ENCODE measurements at regions not wholly inside any gene's neighbourhood (a gene's known extent, or its start where the extent isn't known, plus 50 kb on each side); places are given as distances from the start of the nearest gene placed in this dataset.

- WGBS, 2 experiments (ENCODE audit: insufficient coverage in 1 of 2, insufficient read length in 1 of 2) = 85 to 100% methylated on average over 1 to 4 of the region's 4 CpGs
- Histone ChIP-seq H3K27me3 (ENCODE audit: control insufficient read depth, insufficient read depth, low read length, poor library complexity, severe bottlenecking) (peaks cover 43% of the 10 kb centered on the region), H3K9me3 (ENCODE audit: control insufficient read depth, low read length) (no peaks in the 10 kb centered on the region), H3K9ac (ENCODE audit: extremely low read depth, low read length, poor library complexity, severe bottlenecking) (no peak overlapping the region), H3K4me3 (ENCODE audit: low read length) (no peak overlapping the region), H3K36me3 (ENCODE audit: control insufficient read depth, insufficient read depth, low read length) (no peaks in the 10 kb centered on the region), H3K27ac (ENCODE audit: low read depth, low read length) (no peak overlapping the region), H3K4me1 (ENCODE audit: control insufficient read depth, insufficient read depth, low read length) (no peaks in the 10 kb centered on the region)
- H3K36me3 Mint-ChIP-seq (ENCODE audit: low read depth) = no peaks in the 10 kb centered on the region
- TF ChIP-seq, protein P1, sequence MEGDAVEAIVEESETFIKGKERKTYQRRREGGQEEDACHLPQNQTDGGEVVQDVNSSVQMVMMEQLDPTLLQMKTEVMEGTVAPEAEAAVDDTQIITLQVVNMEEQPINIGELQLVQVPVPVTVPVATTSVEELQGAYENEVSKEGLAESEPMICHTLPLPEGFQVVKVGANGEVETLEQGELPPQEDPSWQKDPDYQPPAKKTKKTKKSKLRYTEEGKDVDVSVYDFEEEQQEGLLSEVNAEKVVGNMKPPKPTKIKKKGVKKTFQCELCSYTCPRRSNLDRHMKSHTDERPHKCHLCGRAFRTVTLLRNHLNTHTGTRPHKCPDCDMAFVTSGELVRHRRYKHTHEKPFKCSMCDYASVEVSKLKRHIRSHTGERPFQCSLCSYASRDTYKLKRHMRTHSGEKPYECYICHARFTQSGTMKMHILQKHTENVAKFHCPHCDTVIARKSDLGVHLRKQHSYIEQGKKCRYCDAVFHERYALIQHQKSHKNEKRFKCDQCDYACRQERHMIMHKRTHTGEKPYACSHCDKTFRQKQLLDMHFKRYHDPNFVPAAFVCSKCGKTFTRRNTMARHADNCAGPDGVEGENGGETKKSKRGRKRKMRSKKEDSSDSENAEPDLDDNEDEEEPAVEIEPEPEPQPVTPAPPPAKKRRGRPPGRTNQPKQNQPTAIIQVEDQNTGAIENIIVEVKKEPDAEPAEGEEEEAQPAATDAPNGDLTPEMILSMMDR (conservative IDR thresholded peaks at IDR 0.05) = no peak
- DNase-seq = no peak
- H3K4me3 Mint-ChIP-seq = no peak overlapping the region
- no peak overlapping the region for H3K27ac Mint-ChIP-seq
- H3K4me1 Mint-ChIP-seq = no peaks in the 10 kb centered on the region
- no peaks in the 10 kb centered on the region for H3K9me3 Mint-ChIP-seq
- peaks cover 43% of the 10 kb centered on the region for H3K27me3 Mint-ChIP-seq (ENCODE audit: insufficient read depth)
Measured at GRCh38 chr15:87805117-87805820, 451.3 kb downstream of the NTRK3 start.

GRCh38 chr15:87804451-87804850 lies 452.1 kb downstream of the NTRK3 start:
- Mint-ChIP-seq H3K4me1 (no peaks in the 10 kb centered on the region), H3K27ac (no peak overlapping the region), H3K36me3 (ENCODE audit: low read depth) (no peaks in the 10 kb centered on the region), H3K9me3 (no peaks in the 10 kb centered on the region), H3K4me3 (no peak overlapping the region), H3K27me3 (ENCODE audit: insufficient read depth) (peaks cover 38% of the 10 kb centered on the region)
- H3K9me3 ChIP-seq (ENCODE audit: control insufficient read depth, low read length) = no peaks in the 10 kb centered on the region
- peaks cover 44% of the 10 kb centered on the region for H3K27me3 ChIP-seq (ENCODE audit: control insufficient read depth, insufficient read depth, low read length, poor library complexity, severe bottlenecking)
- no peak overlapping the region for H3K27ac ChIP-seq (ENCODE audit: low read depth, low read length)
- no peak overlapping the region for H3K9ac ChIP-seq (ENCODE audit: extremely low read depth, low read length, poor library complexity, severe bottlenecking)
- no peaks in the 10 kb centered on the region for H3K4me1 ChIP-seq (ENCODE audit: control insufficient read depth, insufficient read depth, low read length)
- H3K4me3 ChIP-seq (ENCODE audit: low read length) = no peak overlapping the region
- TF ChIP-seq, protein P1 (conservative IDR thresholded peaks at IDR 0.05) = no peak
- no peak for DNase-seq
- no peaks in the 10 kb centered on the region for H3K36me3 ChIP-seq (ENCODE audit: control insufficient read depth, insufficient read depth, low read length)

- TF ChIP-seq, protein P1 (conservative IDR thresholded peaks at IDR 0.05) = no peak
- no peaks in the 10 kb centered on the region for H3K4me1 ChIP-seq (ENCODE audit: control insufficient read depth, insufficient read depth, low read length)
- DNase-seq = no peak
- H3K36me3 ChIP-seq (ENCODE audit: control insufficient read depth, insufficient read depth, low read length) = no peaks in the 10 kb centered on the region
- H3K4me3 ChIP-seq (ENCODE audit: low read length) = no peak overlapping the region
- no peak overlapping the region for H3K9ac ChIP-seq (ENCODE audit: extremely low read depth, low read length, poor library complexity, severe bottlenecking)
- H3K4me3 Mint-ChIP-seq = no peak overlapping the region
- no peak overlapping the region for H3K27ac Mint-ChIP-seq
- H3K9me3 Mint-ChIP-seq = no peaks in the 10 kb centered on the region
- no peaks in the 10 kb centered on the region for H3K36me3 Mint-ChIP-seq (ENCODE audit: low read depth)
- no peaks in the 10 kb centered on the region for H3K4me1 Mint-ChIP-seq
- H3K27me3 Mint-ChIP-seq (ENCODE audit: insufficient read depth) = peaks cover 32% of the 10 kb centered on the region
- H3K27me3 ChIP-seq (ENCODE audit: control insufficient read depth, insufficient read depth, low read length, poor library complexity, severe bottlenecking) = peaks cover 66% of the 10 kb centered on the region
- H3K27ac ChIP-seq (ENCODE audit: low read depth, low read length) = no peak overlapping the region
- WGBS, 2 experiments (ENCODE audit: insufficient coverage in 1 of 2, insufficient read length in 1 of 2) = no CpG with 5 or more reads among the region's 2 CpGs
- no peaks in the 10 kb centered on the region for H3K9me3 ChIP-seq (ENCODE audit: control insufficient read depth, low read length)
Measured at GRCh38 chr15:87799838-87800237, 456.7 kb downstream of the NTRK3 start.

Measured in endodermal cell (in vitro differentiated cells).